ENCODE measurements at regions not wholly inside any gene's neighbourhood (a gene's known extent, or its start where the extent isn't known, plus 50 kb on each side); places are given as distances from the start of the nearest gene placed in this dataset.

DNA sequence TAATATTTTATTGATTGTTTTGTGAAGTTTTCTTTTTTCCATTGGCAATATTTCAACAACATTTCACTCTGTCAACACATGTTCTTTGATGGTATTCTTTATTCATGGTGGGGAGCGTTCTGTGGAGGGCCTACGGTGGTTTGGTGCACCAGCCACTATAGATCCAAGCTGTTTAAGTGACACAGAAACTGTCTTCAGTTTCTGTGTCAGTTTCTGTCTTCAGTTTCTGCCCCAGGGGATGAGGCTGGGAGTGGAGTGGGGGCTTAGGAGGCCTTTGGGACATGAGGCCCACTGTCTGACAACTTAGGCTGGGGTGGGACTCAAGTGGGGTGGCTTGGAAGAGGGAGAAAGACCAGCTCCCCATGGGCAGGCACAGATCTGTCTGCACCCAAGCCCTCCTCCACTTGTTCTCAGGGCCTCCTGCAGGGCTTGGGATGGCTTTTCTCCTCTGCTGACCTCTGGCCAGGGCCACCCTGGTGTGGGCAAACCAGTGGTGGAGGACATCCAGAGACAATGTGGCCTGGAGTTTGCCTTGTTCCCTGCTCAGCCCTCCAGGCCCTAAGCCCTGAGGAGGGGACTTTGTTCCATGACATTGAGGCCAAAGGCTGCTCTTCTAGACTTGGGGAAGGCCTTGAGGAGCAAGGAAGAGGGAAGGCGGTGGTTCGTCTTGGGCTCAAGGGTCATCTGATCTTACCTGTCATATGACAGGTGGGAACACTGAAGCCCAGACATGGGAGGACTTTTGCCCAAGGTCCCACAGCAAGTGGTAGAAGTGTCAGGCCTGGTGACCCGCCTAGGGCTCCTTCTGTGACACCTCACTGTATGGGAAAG, 60.3 kb upstream of the SMAD6 start:
- no peak overlapping the region for H3K27ac ChIP-seq
- TF ChIP-seq CTCF (IDR thresholded peaks at IDR 0.05) = no peak
- no peaks in the 10 kb centered on the region for H3K27me3 ChIP-seq
- no peak overlapping the region for H3K4me3 ChIP-seq
- intact Hi-C loops (cut with DNase I; ENCODE audit: low total_unique reads) = no loop called here
- no peaks in the 10 kb centered on the region for H3K36me3 ChIP-seq
- no peaks in the 10 kb centered on the region for H3K9me3 ChIP-seq
- peaks cover 0 to 27% (median 16%) of the 10 kb centered on the region in 4 donors for H3K4me1 ChIP-seq
- DNase-seq = no peak

DNA sequence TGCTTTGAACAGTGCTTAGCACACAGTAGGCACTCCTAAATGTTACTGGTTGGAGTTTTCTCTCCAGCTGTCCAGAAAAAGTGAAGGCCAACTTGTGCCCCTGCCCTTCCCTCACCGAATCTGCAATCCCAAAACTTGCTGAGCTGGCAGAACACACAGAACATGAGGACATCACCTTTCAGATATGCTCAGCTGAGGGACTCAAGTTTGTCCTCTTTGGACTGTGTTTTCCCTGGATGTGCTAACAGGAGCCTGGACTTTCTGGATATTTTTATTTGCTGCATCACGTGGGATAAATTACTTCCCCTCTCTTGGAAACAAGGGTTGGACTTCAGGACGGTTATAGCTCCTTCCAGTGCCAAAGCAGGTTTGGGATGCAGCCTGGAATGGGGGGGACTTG, 59.5 kb upstream of the SMAD6 start:
- Histone ChIP-seq H3K9me3 (no peaks in the 10 kb centered on the region), H3K36me3 (no peaks in the 10 kb centered on the region), H3K4me1 (peaks cover 0 to 35% (median 24%) of the 10 kb centered on the region in 4 donors), H3K4me3 (no peak overlapping the region), H3K27ac (no peak overlapping the region), H3K27me3 (no peaks in the 10 kb centered on the region)
- no peak for TF ChIP-seq CTCF (IDR thresholded peaks at IDR 0.05)
- no peak for DNase-seq
- intact Hi-C loops (cut with DNase I; ENCODE audit: low total_unique reads) = no loop called here

- H3K4me1 ChIP-seq = peaks cover 0 to 36% (median 27%) of the 10 kb centered on the region in 4 donors
- intact Hi-C loops (cut with DNase I; ENCODE audit: low total_unique reads) = no loop called here
- no peaks in the 10 kb centered on the region for H3K27me3 ChIP-seq
- no peak overlapping the region for H3K4me3 ChIP-seq
- no peak for DNase-seq
- no peak overlapping the region for H3K27ac ChIP-seq
- H3K9me3 ChIP-seq = no peaks in the 10 kb centered on the region
- TF ChIP-seq CTCF (IDR thresholded peaks at IDR 0.05) = no peak
- no peaks in the 10 kb centered on the region for H3K36me3 ChIP-seq
Observed at GRCh38 chr15:66643033-66643432, 59.0 kb upstream of the SMAD6 start.

DNA sequence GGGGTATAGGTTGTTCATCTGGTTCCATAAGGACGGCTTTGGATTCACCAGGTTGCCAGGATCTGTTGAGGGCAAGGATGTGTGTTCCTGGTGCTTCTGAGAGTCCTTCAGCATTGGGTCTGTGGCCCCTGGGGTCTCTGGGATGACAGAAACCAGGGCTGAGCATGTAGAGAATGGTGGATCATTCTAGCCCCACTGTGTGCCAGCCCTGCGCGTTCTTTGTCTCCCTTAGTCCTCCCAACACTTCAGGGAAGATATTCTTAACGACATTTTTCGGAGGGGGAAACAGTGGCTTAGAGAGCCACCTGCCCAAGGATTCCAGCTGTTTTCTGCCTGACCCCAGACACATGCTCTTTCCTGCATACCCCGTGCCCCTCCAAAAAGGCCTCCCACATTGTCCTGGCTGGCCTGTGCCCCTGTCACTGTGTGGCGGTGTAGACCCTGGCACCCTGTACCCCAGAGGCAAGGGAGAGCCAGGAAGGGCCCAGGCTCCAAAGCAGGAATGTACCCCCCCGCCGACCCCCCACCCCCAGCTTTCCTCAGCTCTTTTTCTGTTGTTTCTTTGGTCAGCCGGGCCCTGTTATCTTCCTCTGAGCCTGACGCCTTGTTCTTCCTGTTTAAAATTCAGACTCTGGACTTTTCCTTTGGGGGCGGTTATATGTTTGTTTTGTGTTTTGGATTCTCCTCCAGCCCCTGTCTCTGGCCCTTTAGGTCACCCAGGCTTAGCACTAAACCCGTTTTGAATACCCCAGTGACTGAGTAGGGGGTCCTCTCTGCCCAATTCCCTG, 57.8 kb upstream of the SMAD6 start:
- Histone ChIP-seq H3K27ac (peak overlapping the region in 1 of 2 donors; percentile 45), H3K9me3 (no peaks in the 10 kb centered on the region)

DNA sequence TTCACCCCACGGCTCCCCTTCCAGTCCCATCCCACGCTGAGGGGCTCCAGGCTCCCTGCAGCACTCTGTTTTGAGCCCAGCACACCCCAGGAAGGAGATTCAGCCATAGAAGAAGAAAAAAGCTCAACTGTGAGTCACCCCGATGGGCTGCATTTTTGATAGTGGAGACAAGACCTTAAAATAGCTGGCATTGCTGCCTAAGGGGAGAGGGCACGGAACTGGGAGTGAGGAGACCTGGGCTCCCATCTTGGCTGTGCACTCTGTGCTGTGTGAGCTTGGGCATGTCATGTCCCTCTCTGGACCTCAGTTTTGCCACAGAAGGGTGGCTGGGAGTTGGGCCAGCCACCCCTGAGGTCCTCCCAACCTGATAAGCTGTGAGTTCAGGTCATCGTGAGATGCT, 57.2 kb upstream of the SMAD6 start:
- Histone ChIP-seq H3K27me3 (no peaks in the 10 kb centered on the region), H3K4me3 (no peak overlapping the region), H3K27ac (peak overlapping the region in 1 of 2 donors; percentile 45), H3K4me1 (peaks cover 0 to 36% (median 28%) of the 10 kb centered on the region in 4 donors), H3K9me3 (no peaks in the 10 kb centered on the region), H3K36me3 (no peaks in the 10 kb centered on the region)
- no peak for TF ChIP-seq CTCF (IDR thresholded peaks at IDR 0.05)
- DNase-seq = no peak
- intact Hi-C loops (cut with DNase I; ENCODE audit: low total_unique reads) = no loop called here

More for the DNA sequence above, 57.8 kb upstream of the SMAD6 start:
- intact Hi-C loops (cut with DNase I; ENCODE audit: low total_unique reads) = no loop called here
- H3K36me3 ChIP-seq = no peaks in the 10 kb centered on the region
- no peak for DNase-seq
- no peaks in the 10 kb centered on the region for H3K27me3 ChIP-seq
- no peak overlapping the region for H3K4me3 ChIP-seq
- TF ChIP-seq CTCF (IDR thresholded peaks at IDR 0.05) = no peak
- peaks cover 0 to 36% (median 27%) of the 10 kb centered on the region in 4 donors for H3K4me1 ChIP-seq
